Esophagus (tissue), 2 donors: ENCODE measurements at regions not wholly inside any gene's neighbourhood (a gene's known extent, or its start where the extent isn't known, plus 50 kb on each side); places are given as distances from the start of the nearest gene placed in this dataset.
"Not testable (repeated sequence)": the region's sequence is repeated elsewhere in the genome, so short reads cannot be mapped to it uniquely, and the experiment has no call there.

Source experiments
- H3K27ac ChIP-seq, 2 donors: one replicate each; pipeline ENCODE4 v1.5.1; 2013; ENCODE audit warnings: low read depth in 2 of 2, mild to moderate bottlenecking in 2 of 2, inconsistent platforms in 1 of 2, low read length in 1 of 2, moderate library complexity in 1 of 2
- H3K27me3 ChIP-seq, 2 donors: one replicate each; pipeline ENCODE4 v1.6.1; 2013; ENCODE audit warnings: low read length in 2 of 2, control low read depth in 1 of 2, mild to moderate bottlenecking in 1 of 2; ENCODE audit not compliant: insufficient read depth in 2 of 2, control insufficient read depth in 1 of 2
- H3K36me3 ChIP-seq, 2 donors: one replicate each; pipeline ENCODE4 v1.6.1; 2013; ENCODE audit warnings: low read length in 1 of 2; ENCODE audit not compliant: control insufficient read depth in 2 of 2, insufficient read depth in 2 of 2
- H3K4me1 ChIP-seq, 2 donors: one replicate each; pipeline ENCODE4 v1.6.1; 2013; ENCODE audit warnings: low read length in 1 of 2; ENCODE audit not compliant: control insufficient read depth in 2 of 2, insufficient read depth in 2 of 2
- H3K4me3 ChIP-seq, 2 donors: one replicate each; pipeline ENCODE4 v1.5.1; 2013; ENCODE audit warnings: low read length in 2 of 2, mild to moderate bottlenecking in 2 of 2, low read depth in 1 of 2, moderate library complexity in 1 of 2
- H3K9me3 ChIP-seq, 2 donors: one replicate each; pipeline ENCODE4 v1.6.1; 2013; ENCODE audit warnings: mild to moderate bottlenecking in 2 of 2, low read depth in 1 of 2, low read length in 1 of 2, moderate library complexity in 1 of 2; ENCODE audit not compliant: control insufficient read depth in 2 of 2, insufficient read depth in 1 of 2
- WGBS, 2 donors: extraction: QIAGEN DNeasy Blood & Tissue Kit; methylation state at CpG; one replicate each; pipeline ENCODE4 v1.1.7; 2013; 5-methylcytosine and 5-hydroxymethylcytosine counted together
- donor health status: healthy with polysubstance abuse.
- donor health status: Bipolar disorder and iron deficiency.

DNA sequence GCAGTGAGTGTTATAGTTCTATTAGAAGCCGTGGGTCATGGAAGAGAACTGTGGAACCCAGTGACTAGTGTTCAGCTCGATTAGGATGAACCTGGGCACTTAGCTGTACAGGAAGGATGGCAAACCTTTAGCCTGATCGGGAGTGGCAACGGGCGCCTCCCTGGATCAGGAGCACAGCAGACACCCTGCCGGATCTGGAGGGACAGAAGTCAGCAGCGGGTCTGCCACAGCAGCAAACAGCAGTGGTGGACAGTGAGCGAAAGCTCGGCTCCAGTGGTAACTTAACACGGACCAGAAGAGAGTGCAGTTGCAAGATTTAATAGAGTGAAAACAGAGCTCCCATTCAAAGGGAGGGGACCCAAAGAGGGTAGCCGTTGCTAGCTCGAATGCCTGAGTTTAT is 697.6 kb upstream of the SLITRK1 start:
- not testable (repeated sequence) for H3K27ac ChIP-seq, H3K27me3 ChIP-seq, H3K36me3 ChIP-seq, H3K9me3 ChIP-seq, H3K4me1 ChIP-seq, H3K4me3 ChIP-seq
- WGBS, 2 donors = 93% methylated on average over 12 of the region's 12 CpGs

DNA sequence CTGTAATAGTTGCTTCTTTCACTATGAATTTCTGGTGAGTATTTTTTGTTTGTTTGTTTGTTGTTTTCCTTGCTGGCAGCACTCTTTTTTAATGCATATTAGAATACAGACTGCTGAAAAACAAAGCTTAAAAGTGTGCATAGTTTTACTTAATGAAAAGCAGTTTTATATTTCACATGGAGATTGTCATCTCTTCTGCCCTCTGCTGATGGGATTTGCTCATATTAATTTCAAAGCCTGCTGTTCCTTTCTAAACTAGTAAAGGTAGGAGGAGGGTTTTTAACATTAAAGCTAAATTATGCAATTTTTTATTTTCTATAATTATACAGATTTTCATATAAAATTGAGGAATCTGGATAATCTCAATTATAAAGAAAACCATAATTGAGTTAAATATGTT is 692.6 kb upstream of the SLITRK1 start:
- Histone ChIP-seq H3K27me3 (no peaks in the 10 kb centered on the region), H3K4me1 (no peaks in the 10 kb centered on the region), H3K4me3 (no peak overlapping the region), H3K27ac (no peak overlapping the region), H3K36me3 (no peaks in the 10 kb centered on the region), H3K9me3 (no peaks in the 10 kb centered on the region)

DNA sequence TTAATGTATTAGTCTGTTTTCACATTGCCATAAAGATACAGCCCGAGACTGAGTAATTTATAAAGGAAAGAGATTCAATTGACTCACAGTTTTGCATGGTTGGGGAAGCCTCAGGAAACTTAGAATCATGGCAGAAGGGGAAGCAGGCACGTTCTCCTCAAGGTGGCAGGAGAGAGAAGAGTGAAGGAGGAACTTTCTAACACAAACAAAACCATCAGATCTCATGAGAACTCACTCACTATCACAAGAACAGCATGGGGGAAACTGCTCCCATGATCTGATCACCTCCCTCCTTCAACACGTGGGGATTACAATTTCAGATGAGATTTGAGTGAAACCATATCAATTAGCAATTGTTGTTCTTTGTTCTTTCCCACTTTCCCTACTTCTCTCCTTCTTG is 689.0 kb upstream of the SLITRK1 start:
- Histone ChIP-seq H3K36me3 (no peaks in the 10 kb centered on the region), H3K27ac (no peak overlapping the region), H3K27me3 (no peaks in the 10 kb centered on the region), H3K4me3 (no peak overlapping the region), H3K4me1 (no peaks in the 10 kb centered on the region), H3K9me3 (no peaks in the 10 kb centered on the region)
- 59 to 73% methylated on average over 3 of the region's 3 CpGs for WGBS, 2 donors

DNA sequence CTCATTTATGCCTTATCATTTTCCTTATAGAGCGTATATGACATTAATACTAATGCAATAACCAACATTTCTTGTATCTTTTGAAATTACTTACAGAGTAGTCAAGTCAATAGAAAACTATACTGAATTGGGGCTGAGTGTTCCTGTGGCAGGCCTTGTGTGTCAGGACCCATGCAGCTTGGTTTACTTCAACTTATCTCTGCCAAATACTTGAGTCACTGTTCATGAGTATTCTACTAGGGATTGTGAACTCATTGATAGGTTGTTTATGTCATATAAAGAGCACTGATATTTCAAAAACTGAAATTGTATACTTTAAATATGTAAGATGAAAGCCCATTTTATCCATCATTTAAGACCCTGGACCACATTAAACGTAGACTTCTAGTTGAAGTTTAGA is 688.6 kb upstream of the SLITRK1 start:
- H3K4me1 ChIP-seq = no peaks in the 10 kb centered on the region
- H3K27ac ChIP-seq = no peak overlapping the region
- H3K4me3 ChIP-seq = no peak overlapping the region
- WGBS, 2 donors = 73 to 87% methylated on average over 2 of the region's 2 CpGs
- H3K9me3 ChIP-seq = no peaks in the 10 kb centered on the region
- H3K36me3 ChIP-seq = no peaks in the 10 kb centered on the region
- no peaks in the 10 kb centered on the region for H3K27me3 ChIP-seq

DNA sequence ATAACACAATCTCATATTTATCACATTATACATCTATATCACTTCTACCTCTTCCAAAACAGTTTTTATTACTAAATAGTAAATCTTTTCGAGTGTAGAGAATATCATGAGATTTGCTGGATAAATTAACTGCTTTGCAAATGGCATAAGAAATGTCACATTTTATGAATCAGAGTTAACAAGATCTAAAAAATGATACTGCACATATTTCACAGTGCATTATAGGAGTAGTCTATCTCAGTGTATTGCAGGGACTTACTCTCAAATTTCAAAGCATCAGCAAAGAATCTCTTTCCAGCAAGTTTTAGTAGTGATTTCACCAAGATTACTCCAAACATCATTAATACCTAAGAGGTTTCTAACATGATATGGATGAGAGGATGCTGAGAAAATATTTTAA is 687.1 kb upstream of the SLITRK1 start:
- no peaks in the 10 kb centered on the region for H3K9me3 ChIP-seq
- WGBS, 2 donors = 65 to 78% methylated on average over 1 of the region's 1 CpG

DNA sequence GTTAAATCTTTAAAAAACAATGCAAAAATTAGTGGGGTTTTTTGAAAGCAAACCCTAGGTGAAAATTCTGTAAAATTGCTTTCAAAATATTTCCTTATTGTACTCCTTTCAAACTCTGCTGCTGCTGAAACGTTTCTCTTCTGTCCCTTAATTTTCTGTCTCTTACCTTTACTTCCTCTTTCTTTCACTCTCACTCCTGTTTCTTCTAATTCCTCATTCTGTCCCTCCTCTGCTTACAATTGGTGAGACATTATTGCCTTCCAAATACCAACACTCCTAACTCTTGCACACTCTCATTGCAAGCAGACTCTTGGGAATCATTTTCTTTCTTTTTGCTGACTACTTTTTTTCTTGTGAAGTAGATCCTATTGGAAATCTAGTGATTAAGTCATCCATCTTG is 685.6 kb upstream of the SLITRK1 start:
- Histone ChIP-seq H3K9me3 (no peaks in the 10 kb centered on the region), H3K4me3 (no peak overlapping the region), H3K27me3 (no peaks in the 10 kb centered on the region), H3K36me3 (no peaks in the 10 kb centered on the region), H3K27ac (no peak overlapping the region), H3K4me1 (no peaks in the 10 kb centered on the region)
- WGBS, 2 donors = 33 to 39% methylated on average over 1 of the region's 1 CpG

More for the DNA sequence above, 687.1 kb upstream of the SLITRK1 start:
- Histone ChIP-seq H3K27me3 (no peaks in the 10 kb centered on the region), H3K27ac (no peak overlapping the region), H3K4me3 (no peak overlapping the region), H3K4me1 (no peaks in the 10 kb centered on the region), H3K36me3 (no peaks in the 10 kb centered on the region)

DNA sequence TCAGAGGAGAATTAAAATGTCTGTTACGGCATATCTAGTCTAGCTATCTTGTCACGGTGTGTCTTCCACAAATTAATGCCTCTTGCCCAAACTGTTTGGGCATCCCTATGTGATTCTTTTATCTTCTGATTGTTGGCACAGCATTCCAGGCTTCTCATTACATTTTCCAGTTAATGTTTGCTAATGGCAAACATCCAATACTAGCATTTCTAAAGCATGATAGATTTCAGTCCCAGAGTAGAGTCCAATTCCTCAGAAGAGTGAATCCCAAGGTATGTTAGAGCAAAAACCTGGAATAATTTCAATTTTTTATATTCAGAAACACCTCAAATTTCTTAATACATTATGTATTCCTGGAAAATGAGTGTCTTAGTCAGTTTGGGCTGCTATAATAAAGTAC is 684.5 kb upstream of the SLITRK1 start:
- Histone ChIP-seq H3K27me3 (no peaks in the 10 kb centered on the region), H3K4me1 (no peaks in the 10 kb centered on the region), H3K36me3 (no peaks in the 10 kb centered on the region), H3K27ac (no peak overlapping the region), H3K9me3 (no peaks in the 10 kb centered on the region), H3K4me3 (no peak overlapping the region)
- WGBS, 2 donors = 79 to 85% methylated on average over 2 of the region's 2 CpGs

DNA sequence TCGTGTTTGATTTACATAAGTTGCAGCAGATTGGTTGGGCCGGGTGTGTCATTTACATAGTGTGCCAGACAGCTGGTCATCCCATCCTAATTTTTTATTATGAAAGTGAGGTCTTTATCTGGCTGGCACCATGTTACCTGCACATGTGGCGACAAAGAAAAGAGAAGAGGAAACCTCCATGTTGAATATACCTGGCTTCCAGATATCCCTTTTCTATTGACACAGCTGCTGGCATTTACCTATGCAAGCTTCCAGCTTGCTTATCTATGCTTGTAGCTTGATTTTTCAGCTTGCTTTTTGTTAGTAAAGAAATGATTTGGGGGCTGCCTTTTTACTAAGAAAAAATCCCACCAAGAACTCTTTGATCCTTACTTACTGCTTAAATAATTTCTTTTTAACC is 681.3 kb upstream of the SLITRK1 start:
- no peaks in the 10 kb centered on the region for H3K9me3 ChIP-seq
- H3K27me3 ChIP-seq = no peaks in the 10 kb centered on the region
- H3K4me1 ChIP-seq = no peaks in the 10 kb centered on the region
- H3K4me3 ChIP-seq = no peak overlapping the region
- 63 to 82% methylated on average over 3 of the region's 3 CpGs for WGBS, 2 donors
- no peak overlapping the region for H3K27ac ChIP-seq
- no peaks in the 10 kb centered on the region for H3K36me3 ChIP-seq

DNA sequence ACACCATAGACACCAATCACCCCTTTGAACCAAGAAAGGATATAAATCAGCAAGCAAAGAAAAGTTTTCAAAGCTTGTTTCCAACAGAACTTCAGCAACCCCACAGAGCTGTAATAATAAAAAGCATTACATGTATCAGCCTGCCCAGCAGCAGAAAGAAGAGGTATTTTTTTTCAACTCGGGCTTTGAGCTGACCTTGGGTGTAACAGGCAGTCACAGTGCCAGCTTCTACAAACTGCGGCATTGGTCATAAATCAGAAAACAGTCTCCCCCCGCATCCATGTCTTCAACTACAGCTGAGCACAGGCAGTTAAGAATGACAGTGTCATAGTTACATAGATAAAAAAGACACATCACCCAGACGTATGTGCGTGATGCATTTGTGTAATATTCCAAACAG is 671.0 kb upstream of the SLITRK1 start:
- 24 to 33% methylated on average over 5 of the region's 5 CpGs for WGBS, 2 donors
- Histone ChIP-seq H3K9me3 (no peaks in the 10 kb centered on the region), H3K27me3 (no peaks in the 10 kb centered on the region), H3K4me1 (no peaks in the 10 kb centered on the region), H3K27ac (no peak overlapping the region), H3K36me3 (no peaks in the 10 kb centered on the region), H3K4me3 (no peak overlapping the region)

DNA sequence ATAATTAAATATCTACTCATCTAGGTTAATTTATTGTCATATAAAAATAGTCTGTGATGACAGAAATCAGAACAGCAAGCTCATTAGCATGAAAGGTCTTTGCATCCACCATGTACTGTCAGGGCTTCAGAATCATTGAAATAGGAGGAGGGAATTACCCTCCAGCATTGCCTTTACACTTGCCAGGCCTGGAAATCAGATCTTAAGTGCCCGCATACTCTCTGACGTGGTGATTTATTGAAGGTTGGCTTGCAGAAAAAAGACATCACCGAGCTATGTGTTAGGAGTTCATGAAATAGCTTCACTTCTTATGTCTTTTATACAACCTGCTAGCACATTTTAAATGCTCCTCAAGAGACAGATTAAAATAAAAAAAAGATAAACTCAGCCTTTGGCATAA is 661.7 kb upstream of the SLITRK1 start:
- H3K9me3 ChIP-seq = no peaks in the 10 kb centered on the region
- no peaks in the 10 kb centered on the region for H3K4me1 ChIP-seq
- no peaks in the 10 kb centered on the region for H3K27me3 ChIP-seq
- H3K27ac ChIP-seq = no peak overlapping the region
- H3K4me3 ChIP-seq = no peak overlapping the region
- WGBS, 2 donors = 74 to 83% methylated on average over 3 of the region's 3 CpGs
- H3K36me3 ChIP-seq = no peaks in the 10 kb centered on the region
